PFSK-1 (cell line): ENCODE measurements at regions not wholly inside any gene's neighbourhood (a gene's known extent, or its start where the extent isn't known, plus 50 kb on each side); places are given as distances from the start of the nearest gene placed in this dataset.

Experiments
- FOXP2 ChIP-seq: optimal IDR thresholded peaks from 2 replicates; pipeline ENCODE3; 2011; ENCODE audit warnings: borderline replicate concordance, control low read depth, inconsistent platforms; ENCODE audit not compliant: insufficient read depth; ENCODE audit errors: extremely low read length, extremely low read depth
- POLR2AphosphoS5 ChIP-seq: IDR thresholded peaks from 2 replicates; pipeline ENCODE4 v1.6.1; 2012; ENCODE audit warnings: low read depth, mild to moderate bottlenecking, control low read depth, low read length, moderate library complexity
- SIN3A ChIP-seq: IDR thresholded peaks from 2 replicates; pipeline ENCODE4 v1.6.1; 2012; ENCODE audit warnings: mild to moderate bottlenecking, low read length, moderate library complexity, borderline replicate concordance; ENCODE audit not compliant: insufficient read depth
- TAF1 ChIP-seq: IDR thresholded peaks from 2 replicates; pipeline ENCODE4 v1.6.1; 2012; ENCODE audit warnings: low read length, control low read depth, borderline replicate concordance; ENCODE audit not compliant: insufficient read depth
- TF ChIP-seq, protein P1 (sequence below), 2 experiments: IDR thresholded peaks; 2 replicates each; pipeline versions ENCODE4 v1.6.1 to v1.8.0; 2011 to 2012; ENCODE audit warnings: low read depth in 2 of 2, low read length in 2 of 2, control low read depth in 1 of 2, inconsistent platforms in 1 of 2, mild to moderate bottlenecking in 1 of 2, moderate library complexity in 1 of 2; ENCODE audit not compliant: insufficient read depth in 1 of 2

- TF ChIP-seq TAF1, result no peak
- TF ChIP-seq, protein P1, sequence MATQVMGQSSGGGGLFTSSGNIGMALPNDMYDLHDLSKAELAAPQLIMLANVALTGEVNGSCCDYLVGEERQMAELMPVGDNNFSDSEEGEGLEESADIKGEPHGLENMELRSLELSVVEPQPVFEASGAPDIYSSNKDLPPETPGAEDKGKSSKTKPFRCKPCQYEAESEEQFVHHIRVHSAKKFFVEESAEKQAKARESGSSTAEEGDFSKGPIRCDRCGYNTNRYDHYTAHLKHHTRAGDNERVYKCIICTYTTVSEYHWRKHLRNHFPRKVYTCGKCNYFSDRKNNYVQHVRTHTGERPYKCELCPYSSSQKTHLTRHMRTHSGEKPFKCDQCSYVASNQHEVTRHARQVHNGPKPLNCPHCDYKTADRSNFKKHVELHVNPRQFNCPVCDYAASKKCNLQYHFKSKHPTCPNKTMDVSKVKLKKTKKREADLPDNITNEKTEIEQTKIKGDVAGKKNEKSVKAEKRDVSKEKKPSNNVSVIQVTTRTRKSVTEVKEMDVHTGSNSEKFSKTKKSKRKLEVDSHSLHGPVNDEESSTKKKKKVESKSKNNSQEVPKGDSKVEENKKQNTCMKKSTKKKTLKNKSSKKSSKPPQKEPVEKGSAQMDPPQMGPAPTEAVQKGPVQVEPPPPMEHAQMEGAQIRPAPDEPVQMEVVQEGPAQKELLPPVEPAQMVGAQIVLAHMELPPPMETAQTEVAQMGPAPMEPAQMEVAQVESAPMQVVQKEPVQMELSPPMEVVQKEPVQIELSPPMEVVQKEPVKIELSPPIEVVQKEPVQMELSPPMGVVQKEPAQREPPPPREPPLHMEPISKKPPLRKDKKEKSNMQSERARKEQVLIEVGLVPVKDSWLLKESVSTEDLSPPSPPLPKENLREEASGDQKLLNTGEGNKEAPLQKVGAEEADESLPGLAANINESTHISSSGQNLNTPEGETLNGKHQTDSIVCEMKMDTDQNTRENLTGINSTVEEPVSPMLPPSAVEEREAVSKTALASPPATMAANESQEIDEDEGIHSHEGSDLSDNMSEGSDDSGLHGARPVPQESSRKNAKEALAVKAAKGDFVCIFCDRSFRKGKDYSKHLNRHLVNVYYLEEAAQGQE (IDR thresholded peaks at IDR 0.05; ENCODE audit: insufficient read depth in 1 of 2, low read depth in 2 of 2, low read length in 2 of 2), result no peak
- TF ChIP-seq SIN3A, result no peak
Measured at GRCh38 chr4:117135634-117136354, 50.4 kb upstream of the TRAM1L1 start.

- TF ChIP-seq, protein P1 (IDR thresholded peaks at IDR 0.05; ENCODE audit: insufficient read depth in 1 of 2, low read depth in 2 of 2, low read length in 2 of 2), result no peak
- no peak for TF ChIP-seq POLR2AphosphoS5
- TF ChIP-seq SIN3A, result no peak
- no peak for TF ChIP-seq FOXP2
- TF ChIP-seq TAF1, result no peak
Measured at GRCh38 chr4:117137145-117137544, 51.8 kb upstream of the TRAM1L1 start.

DNA sequence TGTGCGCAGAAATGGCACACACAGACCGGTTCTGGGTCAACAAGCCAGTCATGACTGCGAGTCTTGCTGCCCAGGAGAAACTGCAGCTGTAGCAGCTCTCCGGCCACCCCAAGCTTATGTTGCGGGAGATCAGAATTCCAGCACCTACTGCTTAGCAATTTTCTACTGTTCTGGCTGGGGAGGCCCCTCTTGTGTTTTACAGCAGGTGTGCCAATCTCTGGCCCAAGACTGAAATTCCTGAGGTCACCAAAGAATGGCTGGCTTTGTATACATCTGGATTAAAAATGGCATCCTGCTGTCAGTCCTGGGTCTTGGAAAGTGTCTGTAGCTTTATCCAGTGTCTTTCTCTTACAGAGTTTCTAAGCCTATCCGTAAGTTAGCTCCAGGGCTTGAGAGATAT, 68.9 kb upstream of the TRAM1L1 start:
- TF ChIP-seq TAF1, result no peak
- no peak for TF ChIP-seq SIN3A
- no peak for TF ChIP-seq FOXP2
- TF ChIP-seq, protein P1 (IDR thresholded peaks at IDR 0.05; ENCODE audit: insufficient read depth in 1 of 2, low read depth in 2 of 2, low read length in 2 of 2), result no peak
- TF ChIP-seq POLR2AphosphoS5, result no peak

GRCh38 chr4:117156806-117157205, 71.4 kb upstream of the TRAM1L1 start:
- TF ChIP-seq SIN3A (no peak), POLR2AphosphoS5 (no peak), TAF1 (no peak), FOXP2 (no peak)
- TF ChIP-seq, protein P1 (IDR thresholded peaks at IDR 0.05; ENCODE audit: insufficient read depth in 1 of 2, low read depth in 2 of 2, low read length in 2 of 2), result no peak
